HEK293T (cell line): ENCODE measurements at regions not wholly inside any gene's neighbourhood (a gene's known extent, or its start where the extent isn't known, plus 50 kb on each side); places are given as distances from the start of the nearest gene placed in this dataset.

Experiments
- CTCF ChIA-PET: fragments of 350-600 bp; formaldehyde crosslinking; extraction: SDS; loops from one replicate; lab custom pipeline; 2021; ENCODE audit warnings: antibody characterized with exemption, inconsistent platforms; lab: Yijun Ruan, JAX
- POLR2A ChIA-PET: fragments of 350-600 bp; formaldehyde crosslinking; extraction: SDS; loops from one replicate; lab custom pipeline; 2020; ENCODE audit warnings: antibody characterized with exemption, inconsistent platforms; lab: Yijun Ruan, JAX
- DNase-seq: peaks from one replicate; pipeline ENCODE4 v3.0.0; 2012; ENCODE audit warnings: mixed read lengths; ENCODE audit errors: extremely low spot score
- ARNT ChIP-seq: fragments of 450-650 bp; IDR thresholded peaks from 2 replicates; pipeline ENCODE4 v1.6.1; 2017; ENCODE audit warnings: mild to moderate bottlenecking
- BHLHE40 ChIP-seq: fragments of 450-650 bp; IDR thresholded peaks from 2 replicates; pipeline ENCODE4 v1.6.1; 2016; ENCODE audit warnings: mild to moderate bottlenecking, moderate library complexity, borderline replicate concordance
- CTBP1 ChIP-seq: fragments of 450-650 bp; IDR thresholded peaks from 2 replicates; pipeline ENCODE4 v1.6.1; 2016; ENCODE audit warnings: borderline replicate concordance
- ELF4 ChIP-seq: fragments of 450-650 bp; IDR thresholded peaks from 2 replicates; pipeline ENCODE4 v1.6.1; 2017; ENCODE audit warnings: antibody characterized with exemption
- FOXA1 ChIP-seq: fragments of 450-650 bp; IDR thresholded peaks from 2 replicates; pipeline ENCODE4 v1.6.1; 2016; ENCODE audit warnings: mild to moderate bottlenecking
- FOXK2 ChIP-seq: fragments of 450-650 bp; IDR thresholded peaks from 2 replicates; pipeline ENCODE4 v1.6.1; 2016; ENCODE audit warnings: mild to moderate bottlenecking
- FOXM1 ChIP-seq: fragments of 450-650 bp; IDR thresholded peaks from 2 replicates; pipeline ENCODE4 v1.6.1; 2017; ENCODE audit warnings: mild to moderate bottlenecking, borderline replicate concordance
- HDGF ChIP-seq: fragments of 450-650 bp; IDR thresholded peaks from 2 replicates; pipeline ENCODE4 v1.6.1; 2017; ENCODE audit warnings: antibody characterized with exemption, borderline replicate concordance
- L3MBTL2 ChIP-seq: fragments of 450-650 bp; conservative IDR thresholded peaks from 2 replicates; pipeline ENCODE4 v1.6.1; 2016; ENCODE audit warnings: mild to moderate bottlenecking
- LEF1 ChIP-seq: fragments of 450-650 bp; IDR thresholded peaks from 2 replicates; pipeline ENCODE4 v1.6.1; 2017; ENCODE audit warnings: mild to moderate bottlenecking, borderline replicate concordance
- NFRKB ChIP-seq: fragments of 450-650 bp; IDR thresholded peaks from 2 replicates; pipeline ENCODE4 v1.6.1; 2016; ENCODE audit warnings: mild to moderate bottlenecking, moderate library complexity
- PKNOX1 ChIP-seq: fragments of 450-650 bp; IDR thresholded peaks from 2 replicates; pipeline ENCODE4 v1.6.1; 2016
- SP1 ChIP-seq: fragments of 450-650 bp; IDR thresholded peaks from 2 replicates; pipeline ENCODE4 v1.6.1; 2017
- SUZ12 ChIP-seq: fragments of 450-650 bp; IDR thresholded peaks from 2 replicates; pipeline ENCODE4 v1.6.1; 2016; ENCODE audit warnings: mild to moderate bottlenecking
- TARDBP ChIP-seq: fragments of 450-650 bp; IDR thresholded peaks from 2 replicates; pipeline ENCODE4 v1.6.1; 2016
- ZNF384 ChIP-seq: fragments of 450-650 bp; IDR thresholded peaks from 2 replicates; pipeline ENCODE4 v1.6.1; 2016

GRCh38 chr15:62805502-62805901, 237.0 kb upstream of the TPM1 start:
- TF ChIP-seq SUZ12 (no peak), ZNF384 (no peak), SP1 (no peak), ARNT (no peak), FOXM1 (no peak), ELF4 (no peak), NFRKB (no peak), FOXA1 (no peak), LEF1 (no peak), TARDBP (no peak), PKNOX1 (no peak), L3MBTL2 (no peak), BHLHE40 (no peak), FOXK2 (no peak), HDGF (no peak), CTBP1 (no peak)
- no peak for DNase-seq
- CTCF ChIA-PET: no interaction called here
- POLR2A ChIA-PET: no interaction called here

GRCh38 chr15:62807539-62808130, 234.9 kb upstream of the TPM1 start:
- CTCF ChIA-PET: no interaction called here
- no peak for TF ChIP-seq SUZ12
- no peak for TF ChIP-seq FOXM1
- no peak for TF ChIP-seq BHLHE40
- TF ChIP-seq L3MBTL2: no peak
- TF ChIP-seq CTBP1: no peak
- no peak for TF ChIP-seq PKNOX1
- no peak for DNase-seq
- POLR2A ChIA-PET: no interaction called here

DNA sequence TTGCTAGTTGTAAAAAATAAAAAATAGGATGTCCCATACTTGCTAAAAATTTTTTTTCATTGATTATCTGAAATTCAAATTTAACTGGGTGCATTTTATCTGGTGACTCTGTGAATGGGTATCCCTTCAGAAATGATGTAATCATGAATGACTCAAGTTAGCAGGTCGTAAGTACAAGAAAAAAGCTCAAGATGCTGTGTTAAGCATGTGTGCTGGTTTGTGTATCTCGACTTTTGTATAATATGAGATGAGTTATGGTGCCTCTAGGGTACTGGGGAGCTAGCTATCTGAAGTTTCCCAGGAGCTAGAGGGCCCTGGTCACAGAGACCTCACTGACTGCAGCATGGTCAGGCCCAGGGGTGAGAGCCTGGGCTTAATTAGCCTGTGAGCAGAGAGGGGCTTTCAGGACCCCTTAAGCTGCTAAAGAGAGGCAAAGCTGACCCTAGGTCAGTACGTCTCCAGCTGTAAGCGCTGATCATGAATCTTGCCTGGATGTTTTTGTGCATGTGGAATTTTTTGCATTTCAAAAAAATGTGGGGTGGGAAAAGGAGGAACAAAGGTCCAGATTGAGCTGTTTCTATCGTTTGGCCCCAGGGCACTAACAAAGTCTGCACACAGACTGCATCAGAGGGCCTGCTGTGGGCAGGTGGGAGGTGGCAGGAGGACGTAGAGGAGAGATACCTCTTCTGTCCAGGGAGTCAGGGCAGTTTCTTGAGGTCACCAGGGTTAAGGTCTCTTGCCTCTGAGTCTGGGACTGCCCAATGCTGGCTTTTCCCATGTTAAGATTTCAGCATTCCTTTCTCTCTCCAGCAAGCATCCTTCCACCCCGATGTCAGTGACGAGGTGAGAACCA, 233.2 kb upstream of the TPM1 start:
- DNase-seq: no peak
- CTCF ChIA-PET: interaction anchor here (0.7 kb wide), 1 partner anchor 30 kb away, joined by 3 read pairs; no protein-coding TSS in a partner anchor

GRCh38 chr15:62809968-62810260, 232.6 kb upstream of the TPM1 start:
- CTCF ChIA-PET: interaction anchor here (0.7 kb wide), 1 partner anchor 30 kb away, joined by 3 read pairs; no protein-coding TSS in a partner anchor
- DNase-seq: no peak
- POLR2A ChIA-PET: no interaction called here
- no peak for TF ChIP-seq ZNF384
- TF ChIP-seq HDGF: no peak
- TF ChIP-seq CTBP1: no peak
- no peak for TF ChIP-seq SUZ12
- no peak for TF ChIP-seq ELF4
- no peak for TF ChIP-seq PKNOX1
- TF ChIP-seq BHLHE40: no peak
- TF ChIP-seq L3MBTL2: no peak
- no peak for TF ChIP-seq ARNT

More for the DNA sequence above, 233.2 kb upstream of the TPM1 start:
- POLR2A ChIA-PET: no interaction called here
- TF ChIP-seq PKNOX1: no peak

GRCh38 chr15:62812515-62812835, 230.1 kb upstream of the TPM1 start:
- ChIA-PET POLR2A (no interaction called here), CTCF (no interaction called here)
- DNase-seq: no peak
- TF ChIP-seq FOXK2 (no peak), FOXM1 (no peak), L3MBTL2 (no peak), LEF1 (no peak), CTBP1 (no peak), ARNT (no peak), SP1 (no peak), ELF4 (no peak), SUZ12 (no peak), BHLHE40 (no peak), TARDBP (no peak), NFRKB (no peak), FOXA1 (no peak)
